Inferior parietal cortex (tissue), 1 donor: ENCODE measurements at regions not wholly inside any gene's neighbourhood (a gene's known extent, or its start where the extent isn't known, plus 50 kb on each side); places are given as distances from the start of the nearest gene placed in this dataset.
"Not testable (repeated sequence)": the region's sequence is repeated elsewhere in the genome, so short reads cannot be mapped to it uniquely, and the experiment has no call there.

Source experiments
- DNase-seq: peaks from one replicate; pipeline ENCODE4 v3.0.0-alpha.2; 2016; ENCODE audit errors: extremely low spot score

GRCh38 chr21:15203740-15204139 lies 138.9 kb upstream of the NRIP1 start:
- DNase-seq = no peak

DNA sequence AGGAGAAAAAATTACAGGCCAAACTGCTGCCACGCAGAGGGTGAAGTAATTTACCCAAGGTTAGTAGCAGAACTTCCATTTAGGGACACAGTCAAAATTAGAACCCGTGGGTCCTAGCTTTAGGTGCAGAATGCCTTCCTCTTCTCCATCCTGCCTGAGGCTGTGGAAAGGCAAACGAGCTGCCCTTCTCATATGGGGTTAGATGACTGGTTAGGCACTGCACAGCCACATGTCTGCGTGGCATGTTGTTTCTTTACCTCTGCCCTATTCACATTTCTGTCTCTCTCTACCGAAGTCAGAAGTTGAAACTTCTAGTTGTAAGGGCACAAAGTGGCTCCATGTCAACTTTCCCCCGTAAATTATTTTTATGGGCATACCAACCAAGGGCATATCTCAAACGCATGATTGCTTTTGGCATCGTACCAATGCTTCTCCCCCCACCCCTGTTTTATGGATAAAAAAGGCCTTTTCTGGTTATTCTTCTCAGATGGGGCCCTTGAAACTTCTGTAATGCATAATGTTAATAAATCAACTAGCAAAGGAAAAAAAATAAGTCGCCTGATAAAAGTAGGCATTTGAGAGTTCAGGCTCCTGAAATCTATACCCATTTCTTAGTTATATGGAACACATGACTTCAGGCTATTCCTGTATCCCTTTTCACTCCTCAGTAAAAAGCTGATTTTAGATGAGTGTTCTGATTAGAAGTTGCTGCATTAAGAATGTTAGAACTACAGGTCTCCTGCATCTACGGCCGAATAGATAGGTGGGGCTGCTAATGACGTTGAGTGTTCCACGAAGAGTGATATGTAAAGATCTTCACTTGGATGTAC lies 139.6 kb upstream of the NRIP1 start:
- DNase-seq = no peak

DNA sequence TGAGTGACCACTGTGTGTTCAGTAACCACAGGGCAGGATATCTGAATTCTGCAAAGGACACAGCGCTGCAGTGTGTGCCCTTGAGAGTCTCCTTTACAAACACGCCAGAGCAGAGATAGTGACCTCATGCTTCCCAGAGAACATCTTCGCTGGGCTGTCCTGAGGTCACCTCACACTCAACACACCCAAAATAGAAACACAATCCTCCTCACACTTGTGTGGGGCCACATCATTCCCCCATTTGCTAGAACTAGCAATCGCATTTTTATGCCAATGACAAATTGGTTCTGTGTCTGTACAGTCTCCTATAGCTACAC lies 140.1 kb upstream of the NRIP1 start:
- no peak for DNase-seq

DNA sequence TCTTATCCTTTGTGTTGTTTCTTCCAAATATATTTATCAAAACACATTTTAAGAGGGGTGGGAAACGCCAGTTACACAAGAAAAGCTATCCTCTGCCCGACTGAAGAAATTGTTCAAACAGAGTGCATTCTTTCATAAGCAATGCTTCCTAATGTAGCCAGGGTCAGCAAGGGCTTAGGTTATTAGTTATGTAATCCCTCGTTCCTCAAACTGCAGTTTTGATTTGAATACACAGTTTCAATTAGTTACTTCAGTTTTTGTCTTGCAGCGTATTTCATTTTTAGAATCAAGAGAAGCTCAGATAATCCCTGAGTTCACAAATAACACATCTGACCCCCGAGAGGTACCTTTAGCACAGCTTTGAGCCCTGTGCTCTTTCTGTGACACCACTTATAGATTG lies 141.7 kb upstream of the NRIP1 start:
- no peak for DNase-seq

- no peak for DNase-seq
Measured at GRCh38 chr21:15207231-15207630, 142.4 kb upstream of the NRIP1 start.

DNA sequence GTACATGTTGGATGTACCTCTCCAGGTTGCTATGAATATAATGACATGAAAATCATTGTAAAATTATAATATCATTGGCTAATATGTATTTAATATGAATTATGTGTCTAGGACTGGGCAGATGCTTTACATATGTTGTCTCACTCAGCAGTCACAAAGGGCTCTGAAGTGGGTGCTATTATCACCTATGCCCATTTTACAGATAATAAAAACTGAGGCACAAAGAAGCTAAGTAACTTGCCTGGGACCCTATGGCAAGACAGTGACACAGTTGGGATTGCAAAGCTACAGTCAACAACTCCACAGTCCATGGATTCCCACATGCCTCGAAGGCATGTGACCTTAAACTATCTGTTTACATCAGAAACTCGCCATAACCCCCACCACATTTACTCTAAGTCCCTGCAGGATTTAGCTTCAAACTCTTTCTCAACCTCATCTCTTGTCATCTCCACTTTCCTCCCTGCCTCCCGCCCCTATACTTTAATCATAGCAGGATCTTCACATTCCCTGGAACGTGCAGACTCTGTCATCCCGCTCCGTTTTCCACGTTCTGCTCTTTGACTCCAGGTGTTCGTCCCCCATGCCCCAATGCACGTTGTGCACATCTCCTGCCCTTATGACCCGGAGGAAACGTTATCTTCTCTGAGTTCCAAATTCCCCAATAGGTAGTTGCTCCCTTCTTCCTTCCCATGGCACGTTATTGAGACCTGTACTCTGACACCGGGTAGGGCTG lies 143.0 kb upstream of the NRIP1 start:
- DNase-seq = no peak

- no peak for DNase-seq
Measured at GRCh38 chr21:15208786-15209185, 144.0 kb upstream of the NRIP1 start.

GRCh38 chr21:15209224-15209623 lies 144.4 kb upstream of the NRIP1 start:
- DNase-seq = no peak

GRCh38 chr21:15210235-15210678 lies 145.5 kb upstream of the NRIP1 start:
- DNase-seq = no peak

- DNase-seq = no peak
Measured at GRCh38 chr21:15211491-15212133, 146.8 kb upstream of the NRIP1 start.

DNA sequence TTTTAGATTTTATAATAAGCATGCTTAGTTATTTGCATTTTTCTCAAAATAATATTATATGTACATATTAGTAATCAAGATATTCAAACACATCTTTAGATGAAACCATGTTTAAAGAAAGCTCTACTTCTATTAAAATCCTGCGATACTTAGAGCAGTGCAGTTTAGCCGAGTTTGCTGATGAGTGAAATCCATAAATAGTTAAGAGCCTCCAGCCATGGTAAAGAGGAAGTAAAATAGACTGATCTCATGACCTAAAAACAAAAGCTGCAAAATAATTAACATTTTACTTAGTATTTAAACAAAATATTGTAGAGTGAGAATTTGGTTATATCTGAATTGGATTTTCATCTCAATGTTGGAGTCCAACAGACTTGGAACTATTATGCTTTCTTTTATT lies 147.4 kb upstream of the NRIP1 start:
- DNase-seq = no peak

- DNase-seq = not testable (repeated sequence)
Measured at GRCh38 chr21:15218476-15218875, 153.7 kb upstream of the NRIP1 start.

GRCh38 chr21:15219039-15219438 lies 154.2 kb upstream of the NRIP1 start:
- no peak for DNase-seq

GRCh38 chr21:15219894-15220293 lies 155.1 kb upstream of the NRIP1 start:
- DNase-seq = no peak

DNA sequence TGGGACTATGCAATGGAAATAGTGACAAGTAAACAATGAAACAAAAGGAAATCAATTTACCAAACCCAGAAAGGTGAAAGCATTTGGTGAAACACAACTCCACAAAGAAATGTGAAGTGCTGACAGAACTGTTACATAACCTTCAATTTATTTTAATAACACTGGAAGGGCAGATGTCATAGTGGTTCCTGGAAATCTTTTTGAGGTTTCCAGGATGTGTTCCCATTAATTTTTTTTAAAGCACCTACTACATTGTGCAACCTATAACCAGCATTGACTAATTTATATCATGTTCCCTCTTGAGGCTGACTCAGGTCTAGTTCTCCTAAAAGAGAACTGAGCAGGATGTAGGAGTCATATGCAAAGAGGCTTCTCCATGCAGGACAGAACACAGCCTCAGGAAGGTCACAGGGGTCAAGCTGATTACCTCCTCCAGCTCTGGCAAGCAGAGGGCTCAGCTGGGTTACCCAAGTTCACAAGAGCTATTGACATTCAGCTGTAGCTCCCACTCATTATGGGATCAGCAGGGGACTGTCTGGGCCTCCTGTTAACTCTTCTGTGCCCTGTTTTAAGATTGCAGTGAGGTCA lies 157.1 kb upstream of the NRIP1 start:
- DNase-seq = no peak

GRCh38 chr21:15222707-15223106 lies 157.9 kb upstream of the NRIP1 start:
- DNase-seq = no peak

DNA sequence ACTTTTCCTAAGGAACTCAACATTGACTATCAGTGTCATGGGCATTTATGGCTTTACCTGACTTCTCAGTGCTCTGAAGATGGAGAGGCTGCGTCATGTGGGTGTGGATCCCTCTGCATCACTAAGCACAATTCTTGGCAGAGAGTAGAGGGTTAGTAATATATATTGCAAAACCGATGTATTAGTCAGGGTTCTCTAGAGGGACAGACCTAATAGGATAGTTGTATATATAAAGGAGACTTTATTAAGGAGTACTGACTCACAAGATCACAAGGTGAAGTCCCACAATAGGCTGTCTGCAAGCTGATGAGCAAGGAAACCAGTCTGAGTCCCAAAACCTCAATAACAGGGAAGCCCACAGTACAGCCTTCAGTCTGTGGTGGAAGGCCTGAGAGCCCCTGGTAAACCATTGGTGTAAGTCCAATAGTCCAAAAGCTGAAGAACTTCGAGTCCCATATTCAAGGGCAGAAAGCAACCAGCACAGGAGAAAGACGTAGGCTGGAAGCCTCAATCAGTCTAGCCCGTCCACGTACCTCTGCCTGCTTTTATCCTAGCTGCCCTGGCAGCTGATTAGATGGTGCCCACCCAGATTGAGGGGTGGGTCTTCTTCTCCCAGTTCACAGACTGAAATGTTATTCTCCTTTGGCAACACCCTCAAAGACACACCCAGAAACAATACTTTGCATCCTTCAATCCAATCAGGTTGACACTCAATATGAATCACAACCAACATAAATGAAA lies 159.7 kb upstream of the NRIP1 start:
- no peak for DNase-seq

GRCh38 chr21:15227919-15228318 lies 163.1 kb upstream of the NRIP1 start:
- no peak for DNase-seq

DNA sequence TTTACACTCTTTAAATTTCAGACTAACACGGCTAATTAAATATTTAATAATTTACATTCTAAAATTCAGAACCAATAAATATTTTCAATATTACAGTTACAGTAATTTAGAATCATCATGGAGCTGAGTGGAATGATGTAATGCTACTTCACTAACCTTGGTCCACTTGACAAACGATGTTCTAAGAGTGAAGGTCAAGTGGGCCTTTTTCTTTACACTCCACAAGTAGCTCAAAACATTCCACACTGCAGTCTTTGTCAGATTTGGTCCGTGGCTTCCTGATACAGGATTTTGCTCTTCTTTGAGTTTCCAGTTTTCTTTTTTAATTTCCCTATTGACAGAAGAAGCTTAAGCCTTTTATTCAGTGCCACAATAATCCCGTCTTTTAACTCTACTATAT lies 164.6 kb upstream of the NRIP1 start:
- DNase-seq = no peak

DNA sequence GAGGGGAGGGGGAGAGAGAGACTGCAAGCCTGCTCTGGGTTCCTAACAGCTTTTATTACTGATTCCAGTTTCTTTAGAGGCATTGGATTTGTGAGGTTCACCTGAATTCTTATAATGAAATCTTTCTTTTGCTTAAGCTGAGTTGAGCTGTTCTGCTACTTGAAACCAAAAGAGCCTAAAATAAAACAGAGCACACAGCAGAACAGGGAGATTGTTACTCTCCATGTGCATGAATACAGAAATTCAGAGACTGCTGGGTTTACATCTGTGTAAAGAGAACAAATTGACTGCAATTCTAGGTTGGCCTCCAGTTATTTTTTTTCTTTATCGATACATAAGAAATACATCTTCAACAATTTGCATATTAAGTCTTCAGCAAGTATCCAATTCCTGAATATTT lies 168.8 kb upstream of the NRIP1 start:
- DNase-seq = no peak

DNA sequence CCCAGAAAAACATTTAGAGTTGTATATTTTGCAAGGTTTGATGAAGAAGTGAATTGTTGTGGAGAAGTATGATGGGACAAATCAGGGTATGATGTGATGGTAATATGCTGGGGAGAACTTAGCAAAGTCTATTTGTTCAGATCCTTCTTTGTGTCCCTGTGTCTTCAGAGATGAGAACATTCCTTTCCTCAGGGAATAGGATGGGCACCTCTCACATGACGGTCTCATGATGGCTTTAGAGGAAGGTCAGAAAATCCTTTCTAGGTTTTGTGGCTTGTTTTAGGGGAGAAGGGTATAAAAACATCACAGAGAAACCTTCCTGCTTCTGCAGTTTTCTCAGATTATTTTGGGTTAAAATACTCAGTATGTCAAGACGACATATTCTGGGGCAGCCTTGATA lies 171.3 kb upstream of the NRIP1 start:
- DNase-seq = no peak

GRCh38 chr21:15240848-15241247 lies 176.0 kb upstream of the NRIP1 start:
- no peak for DNase-seq
